Keratinocyte (primary cell): ENCODE measurements at regions not wholly inside any gene's neighbourhood (a gene's known extent, or its start where the extent isn't known, plus 50 kb on each side); places are given as distances from the start of the nearest gene placed in this dataset.

Experiments
- EZH2 ChIP-seq: IDR thresholded peaks from one replicate; pipeline ENCODE4 v1.6.1; 2012; ENCODE audit warnings: inconsistent platforms, mild to moderate bottlenecking, low read length, moderate library complexity
- TF ChIP-seq, protein P1 (sequence below), 3 experiments: IDR thresholded peaks in 1 of 3; conservative IDR thresholded peaks in 1 of 3; optimal IDR thresholded peaks in 1 of 3; 2 replicates in 2 of 3; 3 replicates in 1 of 3; pipeline versions ENCODE3 to v1.5.1; 2011; ENCODE audit warnings: low read length in 3 of 3, mild to moderate bottlenecking in 3 of 3, moderate library complexity in 2 of 3, control low read depth in 1 of 3, inconsistent platforms in 1 of 3; ENCODE audit not compliant: insufficient read depth in 2 of 3; ENCODE audit errors: extremely low read depth in 1 of 3

DNA sequence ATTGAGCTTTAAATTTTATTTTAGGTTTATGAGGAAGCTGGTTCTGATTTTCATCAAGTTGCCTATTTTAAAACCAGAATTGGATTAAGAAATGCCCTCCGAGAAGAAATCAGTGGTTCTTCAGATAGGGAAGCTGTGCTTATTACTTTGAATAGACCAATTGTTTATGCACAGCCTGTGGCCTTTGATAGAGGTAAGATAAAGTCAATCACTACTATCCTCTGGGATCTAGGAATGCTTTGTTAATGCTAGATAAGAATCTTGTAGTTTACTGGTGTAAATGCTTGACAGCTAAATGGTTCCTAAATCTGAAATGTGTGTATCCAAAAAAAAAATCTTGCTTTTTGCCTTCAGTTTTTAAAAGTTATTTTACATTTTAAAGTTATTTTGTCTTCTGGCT, 73.0 kb upstream of the ADAD1 start:
- TF ChIP-seq, protein P1, sequence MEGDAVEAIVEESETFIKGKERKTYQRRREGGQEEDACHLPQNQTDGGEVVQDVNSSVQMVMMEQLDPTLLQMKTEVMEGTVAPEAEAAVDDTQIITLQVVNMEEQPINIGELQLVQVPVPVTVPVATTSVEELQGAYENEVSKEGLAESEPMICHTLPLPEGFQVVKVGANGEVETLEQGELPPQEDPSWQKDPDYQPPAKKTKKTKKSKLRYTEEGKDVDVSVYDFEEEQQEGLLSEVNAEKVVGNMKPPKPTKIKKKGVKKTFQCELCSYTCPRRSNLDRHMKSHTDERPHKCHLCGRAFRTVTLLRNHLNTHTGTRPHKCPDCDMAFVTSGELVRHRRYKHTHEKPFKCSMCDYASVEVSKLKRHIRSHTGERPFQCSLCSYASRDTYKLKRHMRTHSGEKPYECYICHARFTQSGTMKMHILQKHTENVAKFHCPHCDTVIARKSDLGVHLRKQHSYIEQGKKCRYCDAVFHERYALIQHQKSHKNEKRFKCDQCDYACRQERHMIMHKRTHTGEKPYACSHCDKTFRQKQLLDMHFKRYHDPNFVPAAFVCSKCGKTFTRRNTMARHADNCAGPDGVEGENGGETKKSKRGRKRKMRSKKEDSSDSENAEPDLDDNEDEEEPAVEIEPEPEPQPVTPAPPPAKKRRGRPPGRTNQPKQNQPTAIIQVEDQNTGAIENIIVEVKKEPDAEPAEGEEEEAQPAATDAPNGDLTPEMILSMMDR (optimal IDR thresholded peaks at IDR 0.05 in 1 of 3, IDR thresholded peaks at IDR 0.05 in 1 of 3, conservative IDR thresholded peaks at IDR 0.05 in 1 of 3; ENCODE audit: extremely low read depth in 1 of 3, insufficient read depth in 2 of 3, low read length in 3 of 3): no peak
- TF ChIP-seq EZH2: no peak
